Immature natural killer cell (primary cell): ENCODE measurements at regions not wholly inside any gene's neighbourhood (a gene's known extent, or its start where the extent isn't known, plus 50 kb on each side); places are given as distances from the start of the nearest gene placed in this dataset.

Experiments used
- DNase-seq, 3 donors: peaks; one replicate each; pipeline ENCODE4 v3.0.0; 2022; ENCODE audit warnings: mixed read lengths in 1 of 3
- H3K27ac Mint-ChIP-seq, 6 donors: one replicate each; pipeline ENCODE4 v1.8.0; 2020; ENCODE audit warnings: mixed read lengths in 6 of 6, mild to moderate bottlenecking in 5 of 6, inconsistent platforms in 4 of 6, moderate library complexity in 3 of 6
- H3K27me3 Mint-ChIP-seq, 3 donors: one replicate each; pipeline ENCODE4 v1.8.0; 2020 to 2021; ENCODE audit warnings: low read depth in 3 of 3, mild to moderate bottlenecking in 3 of 3, mixed read lengths in 3 of 3, moderate library complexity in 3 of 3, inconsistent platforms in 1 of 3
- H3K36me3 Mint-ChIP-seq, 3 donors: one replicate each; pipeline ENCODE4 v1.8.0; 2020; ENCODE audit warnings: mixed read lengths in 3 of 3, inconsistent platforms in 2 of 3, mild to moderate bottlenecking in 2 of 3
- H3K4me1 Mint-ChIP-seq, 2 donors: one replicate each; pipeline ENCODE4 v1.8.0; 2020; ENCODE audit warnings: inconsistent platforms in 2 of 2, mild to moderate bottlenecking in 2 of 2, mixed read lengths in 2 of 2, moderate library complexity in 1 of 2
- H3K4me3 Mint-ChIP-seq, 5 donors: one replicate each; pipeline ENCODE4 v1.8.0; 2020; ENCODE audit warnings: mild to moderate bottlenecking in 5 of 5, mixed read lengths in 5 of 5, inconsistent platforms in 3 of 5, moderate library complexity in 3 of 5
- H3K9me3 Mint-ChIP-seq, 6 donors: one replicate each; pipeline ENCODE4 v1.8.0; 2020; ENCODE audit warnings: mild to moderate bottlenecking in 6 of 6, mixed read lengths in 6 of 6, inconsistent platforms in 4 of 6, moderate library complexity in 3 of 6

DNA sequence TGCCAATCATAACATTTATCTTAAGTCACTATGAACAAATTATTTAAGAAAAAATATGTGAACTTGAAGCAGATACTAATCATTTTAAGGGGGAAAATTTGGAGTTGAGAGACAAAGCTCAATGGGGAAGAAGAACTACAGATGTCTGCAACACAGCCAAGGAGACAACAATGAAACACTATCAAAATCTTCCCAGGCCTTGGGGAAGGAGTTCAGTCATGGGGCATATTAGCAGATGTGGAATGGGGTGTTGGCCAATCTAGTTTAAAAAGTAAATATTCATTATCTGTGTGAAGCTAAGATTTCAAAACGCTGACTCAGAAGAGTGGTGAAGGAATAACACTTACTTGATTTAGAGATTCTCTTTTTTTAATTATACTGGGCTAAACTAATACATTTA, 671.6 kb upstream of the ZP4 start:
- no peak overlapping the region for H3K27ac Mint-ChIP-seq
- H3K36me3 Mint-ChIP-seq = peaks cover 0 to 4% (median 0%) of the 10 kb centered on the region in 3 donors
- no peaks in the 10 kb centered on the region for H3K4me1 Mint-ChIP-seq
- H3K4me3 Mint-ChIP-seq = no peak overlapping the region
- peaks cover 10 to 40% (median 26%) of the 10 kb centered on the region in 6 donors for H3K9me3 Mint-ChIP-seq
- no peak for DNase-seq
- peaks cover 2 to 4% (median 2%) of the 10 kb centered on the region in 3 donors for H3K27me3 Mint-ChIP-seq

DNA sequence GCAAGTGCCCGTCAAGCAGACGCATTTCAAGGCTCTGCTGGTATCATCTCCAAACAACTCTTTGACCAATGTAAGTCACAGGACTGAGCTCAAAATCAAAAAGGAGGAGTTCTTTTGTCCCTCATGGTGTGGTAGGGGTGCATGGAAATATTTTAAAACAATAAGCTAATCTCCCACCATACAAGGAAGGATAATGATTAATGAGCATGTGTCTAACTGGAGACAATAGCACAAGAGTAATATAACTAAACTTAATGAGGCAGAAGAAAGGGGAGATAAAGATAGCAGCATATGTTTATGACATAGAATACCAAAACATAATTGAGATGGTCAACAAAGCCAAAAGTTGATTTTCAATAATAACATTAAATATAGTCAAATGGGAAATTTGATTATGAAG, 668.0 kb upstream of the ZP4 start:
- peaks cover 0 to under 1% (median 0%) of the 10 kb centered on the region in 3 donors for H3K36me3 Mint-ChIP-seq

DNA sequence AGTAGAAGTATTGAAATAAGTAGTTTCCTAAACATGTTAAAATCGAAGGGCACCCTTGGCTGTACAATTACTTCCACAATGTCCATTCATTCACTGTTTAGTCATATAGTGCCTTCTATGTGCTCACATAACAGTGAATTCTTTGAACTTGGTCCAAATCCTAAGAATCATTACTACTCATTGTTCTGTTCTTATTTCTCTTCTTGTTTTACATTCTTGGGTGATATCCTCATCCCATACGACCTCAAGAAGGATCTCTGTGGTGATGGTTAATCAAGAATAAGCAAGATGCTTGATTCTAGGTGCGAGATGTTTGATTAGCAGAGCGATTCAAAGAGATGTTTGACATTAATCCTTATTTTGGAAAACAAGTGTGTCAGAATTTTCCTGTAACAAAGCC, 667.4 kb upstream of the ZP4 start:
- Mint-ChIP-seq H3K4me3 (no peak overlapping the region), H3K36me3 (no peaks in the 10 kb centered on the region), H3K27ac (no peak overlapping the region), H3K4me1 (no peaks in the 10 kb centered on the region), H3K27me3 (peaks cover 0 to 1% (median 0%) of the 10 kb centered on the region in 3 donors), H3K9me3 (peaks cover 0 to 28% (median 10%) of the 10 kb centered on the region in 6 donors)
- DNase-seq = no peak

More for the DNA sequence above, 668.0 kb upstream of the ZP4 start:
- no peak overlapping the region for H3K4me3 Mint-ChIP-seq
- DNase-seq = no peak
- H3K4me1 Mint-ChIP-seq = no peaks in the 10 kb centered on the region
- H3K27me3 Mint-ChIP-seq = peaks cover 0 to 1% (median under 1%) of the 10 kb centered on the region in 3 donors
- H3K27ac Mint-ChIP-seq = no peak overlapping the region
- peaks cover 0 to 34% (median 13%) of the 10 kb centered on the region in 6 donors for H3K9me3 Mint-ChIP-seq

DNA sequence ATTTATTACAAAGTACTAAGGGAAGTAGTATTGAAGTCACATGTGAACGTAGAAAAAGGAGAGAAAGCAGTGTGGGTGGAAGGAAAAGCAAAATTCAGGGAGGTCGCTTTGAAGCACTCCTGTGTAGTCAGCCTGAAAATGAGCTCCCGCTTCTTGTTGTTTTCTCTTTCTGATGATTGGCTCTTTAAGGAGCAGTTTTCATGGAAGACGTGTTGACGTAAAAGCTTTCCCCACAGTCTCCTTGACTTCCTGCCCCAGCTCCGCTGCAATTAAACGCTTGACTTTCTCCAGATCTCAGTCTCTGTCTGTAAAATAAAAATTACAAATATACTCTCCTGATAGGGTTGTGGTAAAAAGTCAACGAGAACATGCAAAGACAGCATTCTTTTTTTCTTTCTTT, 661.5 kb upstream of the ZP4 start:
- H3K4me3 Mint-ChIP-seq = no peak overlapping the region
- no peaks in the 10 kb centered on the region for H3K4me1 Mint-ChIP-seq
- no peaks in the 10 kb centered on the region for H3K36me3 Mint-ChIP-seq

DNA sequence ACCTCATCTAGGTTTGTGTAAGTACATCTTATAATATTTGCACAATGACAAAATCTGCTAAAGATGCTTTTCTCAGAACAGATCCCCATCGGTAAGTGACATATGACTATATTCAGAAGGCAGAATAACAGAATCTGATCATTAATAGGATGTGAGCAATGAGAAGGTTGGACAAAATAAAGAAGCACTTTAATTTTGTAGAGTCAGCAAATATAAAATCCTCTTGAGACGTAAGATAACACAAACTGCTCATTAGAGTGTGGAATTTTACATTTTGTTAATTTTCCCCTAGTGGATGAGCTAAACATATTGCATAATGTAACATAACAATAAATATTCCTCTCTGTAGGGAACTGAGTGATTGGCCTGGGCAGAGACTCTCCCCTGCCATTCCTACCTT, 658.4 kb upstream of the ZP4 start:
- H3K4me1 Mint-ChIP-seq = no peaks in the 10 kb centered on the region
- H3K9me3 Mint-ChIP-seq = peaks cover 8 to 33% (median 24%) of the 10 kb centered on the region in 6 donors

More for the DNA sequence above, 661.5 kb upstream of the ZP4 start:
- Mint-ChIP-seq H3K27me3 (no peaks in the 10 kb centered on the region), H3K27ac (no peak overlapping the region), H3K9me3 (peaks cover 8 to 38% (median 20%) of the 10 kb centered on the region in 6 donors)
- no peak for DNase-seq

DNA sequence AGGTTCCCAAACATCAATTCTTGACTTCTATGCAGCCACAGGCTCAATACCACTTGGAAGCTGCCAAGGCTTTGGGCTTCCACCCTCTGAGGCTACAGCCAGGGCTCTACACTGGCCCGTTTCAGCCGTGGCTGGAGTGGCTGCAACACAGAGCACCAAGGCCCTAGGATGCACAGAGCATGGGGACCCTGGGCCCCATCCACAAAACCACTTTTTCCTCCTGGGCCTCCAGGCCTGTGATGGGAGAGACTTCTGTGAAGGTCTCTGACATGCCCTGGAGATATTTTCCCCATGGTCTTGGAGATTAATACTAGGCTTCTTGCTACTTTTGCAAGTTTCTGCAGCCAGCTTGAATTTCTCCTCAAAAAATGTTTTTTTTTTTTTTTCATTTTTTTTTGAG, 655.4 kb upstream of the ZP4 start:
- H3K27ac Mint-ChIP-seq = no peak overlapping the region
- DNase-seq = no peak
- no peaks in the 10 kb centered on the region for H3K4me1 Mint-ChIP-seq
- H3K4me3 Mint-ChIP-seq = no peak overlapping the region
- no peaks in the 10 kb centered on the region for H3K27me3 Mint-ChIP-seq
- peaks cover 8 to 24% (median 22%) of the 10 kb centered on the region in 6 donors for H3K9me3 Mint-ChIP-seq
- peaks cover 0 to 5% (median 0%) of the 10 kb centered on the region in 3 donors for H3K36me3 Mint-ChIP-seq

More for the DNA sequence above, 658.4 kb upstream of the ZP4 start:
- DNase-seq = no peak
- H3K4me3 Mint-ChIP-seq = no peak overlapping the region
- H3K27me3 Mint-ChIP-seq = no peaks in the 10 kb centered on the region
- H3K27ac Mint-ChIP-seq = no peak overlapping the region
- peaks cover 0 to 5% (median 0%) of the 10 kb centered on the region in 3 donors for H3K36me3 Mint-ChIP-seq

DNA sequence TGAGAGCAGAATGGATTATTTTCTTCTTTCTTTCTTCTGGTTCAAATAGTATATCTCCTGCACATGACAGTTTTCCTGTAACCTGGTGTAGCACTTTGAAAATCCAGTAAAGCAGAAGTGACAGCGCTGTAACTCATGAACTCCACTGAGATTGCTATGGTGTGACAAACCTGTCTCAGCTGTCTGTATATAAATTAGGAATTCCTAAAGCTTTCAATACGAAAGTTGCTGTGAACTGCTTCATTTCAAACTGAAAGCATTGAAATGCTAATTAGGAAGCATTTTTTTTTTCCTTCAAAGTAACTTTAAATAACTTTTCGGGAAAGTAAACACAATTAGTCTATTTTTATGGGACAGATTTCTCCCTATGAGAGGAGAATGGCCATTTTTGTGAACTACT, 646.9 kb upstream of the ZP4 start:
- H3K27me3 Mint-ChIP-seq = no peaks in the 10 kb centered on the region
- no peaks in the 10 kb centered on the region for H3K36me3 Mint-ChIP-seq
- H3K9me3 Mint-ChIP-seq = peaks cover 5 to 46% (median 14%) of the 10 kb centered on the region in 6 donors
- DNase-seq = no peak
- no peaks in the 10 kb centered on the region for H3K4me1 Mint-ChIP-seq
- no peak overlapping the region for H3K4me3 Mint-ChIP-seq
- no peak overlapping the region for H3K27ac Mint-ChIP-seq

DNA sequence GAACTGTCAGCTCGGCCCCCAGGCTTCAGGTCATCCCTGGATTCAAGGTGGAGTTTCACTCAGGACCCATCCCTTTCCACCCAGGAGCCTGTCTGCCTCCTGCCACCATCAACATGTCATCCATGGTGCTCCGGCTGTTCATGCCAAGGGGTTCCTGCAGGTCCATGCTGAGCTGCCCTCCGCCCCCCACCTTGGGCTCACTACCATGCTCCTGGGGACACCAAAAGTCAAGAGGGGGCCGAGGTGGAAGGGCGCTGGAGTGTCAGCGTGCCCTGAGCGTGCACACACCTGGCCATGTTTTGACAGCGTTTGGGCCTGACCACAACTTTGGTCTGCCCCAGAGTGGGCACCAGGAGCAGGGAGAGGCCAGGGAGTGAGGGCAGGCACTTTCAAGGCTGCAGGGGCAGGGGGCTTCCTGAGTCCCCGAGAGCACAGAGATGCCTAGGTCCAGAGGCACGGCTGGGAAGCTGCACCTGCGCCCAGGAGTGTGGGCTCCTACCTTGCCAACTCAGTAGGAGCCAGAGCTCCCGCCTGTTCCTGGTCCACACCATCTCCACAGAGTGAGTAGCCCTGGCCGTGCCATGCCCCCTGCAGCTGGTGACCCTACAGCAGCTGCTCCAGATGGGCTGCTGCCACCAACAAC, 639.6 kb upstream of the ZP4 start:
- DNase-seq = no peak
- H3K9me3 Mint-ChIP-seq = peaks cover 11 to 36% (median 21%) of the 10 kb centered on the region in 6 donors
- no peaks in the 10 kb centered on the region for H3K4me1 Mint-ChIP-seq
- peaks cover 0 to 3% (median 0%) of the 10 kb centered on the region in 3 donors for H3K36me3 Mint-ChIP-seq
- H3K4me3 Mint-ChIP-seq = no peak overlapping the region
- H3K27me3 Mint-ChIP-seq = peaks cover 0 to 2% (median 0%) of the 10 kb centered on the region in 3 donors
- no peak overlapping the region for H3K27ac Mint-ChIP-seq

DNA sequence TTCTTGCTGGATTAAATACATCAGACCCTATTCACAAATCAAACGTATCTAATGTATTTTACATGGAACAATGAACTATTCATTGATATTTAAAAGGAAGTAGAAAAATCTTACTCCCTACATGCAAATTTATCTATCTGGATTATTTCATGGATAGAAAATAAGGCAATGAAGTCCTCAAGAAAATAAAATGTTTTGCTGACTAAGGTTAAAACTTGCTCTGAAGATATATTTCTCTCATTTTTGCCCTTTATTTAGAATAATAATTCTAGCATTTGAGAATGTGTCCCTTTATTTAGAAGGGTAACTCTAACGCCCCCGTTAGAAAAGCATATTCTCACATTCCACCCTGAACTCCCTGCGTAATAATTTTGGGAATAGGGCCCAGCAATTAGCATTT, 627.0 kb upstream of the ZP4 start:
- no peak overlapping the region for H3K27ac Mint-ChIP-seq
- no peak overlapping the region for H3K4me3 Mint-ChIP-seq
- H3K36me3 Mint-ChIP-seq = no peaks in the 10 kb centered on the region
- DNase-seq = no peak
- peaks cover 0 to 4% (median 0%) of the 10 kb centered on the region in 3 donors for H3K27me3 Mint-ChIP-seq
- H3K9me3 Mint-ChIP-seq = peaks cover 2 to 40% (median 21%) of the 10 kb centered on the region in 6 donors
- no peaks in the 10 kb centered on the region for H3K4me1 Mint-ChIP-seq

DNA sequence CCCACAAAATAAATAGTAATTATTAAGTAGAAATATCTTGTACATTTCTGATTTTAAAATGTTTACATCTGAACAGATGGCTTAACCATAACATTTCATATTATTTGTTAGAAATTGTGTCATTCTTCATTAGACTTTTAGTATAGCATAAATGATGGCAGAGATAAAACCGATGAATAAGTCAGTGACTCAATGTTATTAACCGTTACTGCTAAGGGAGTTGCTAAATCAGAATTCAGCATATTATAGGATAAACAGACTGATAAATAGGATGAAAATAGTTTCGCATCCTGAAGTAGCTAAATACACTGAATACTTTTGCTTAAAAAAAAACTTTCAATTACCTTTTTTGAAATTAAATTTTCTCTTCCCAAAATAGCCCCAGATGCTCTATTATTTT, 610.6 kb upstream of the ZP4 start:
- DNase-seq = no peak
- H3K27me3 Mint-ChIP-seq = no peaks in the 10 kb centered on the region
- H3K9me3 Mint-ChIP-seq = peaks cover 9 to 36% (median 15%) of the 10 kb centered on the region in 6 donors
- peaks cover 0 to 2% (median 0%) of the 10 kb centered on the region in 3 donors for H3K36me3 Mint-ChIP-seq
- no peaks in the 10 kb centered on the region for H3K4me1 Mint-ChIP-seq
- H3K27ac Mint-ChIP-seq = no peak overlapping the region
- H3K4me3 Mint-ChIP-seq = no peak overlapping the region

DNA sequence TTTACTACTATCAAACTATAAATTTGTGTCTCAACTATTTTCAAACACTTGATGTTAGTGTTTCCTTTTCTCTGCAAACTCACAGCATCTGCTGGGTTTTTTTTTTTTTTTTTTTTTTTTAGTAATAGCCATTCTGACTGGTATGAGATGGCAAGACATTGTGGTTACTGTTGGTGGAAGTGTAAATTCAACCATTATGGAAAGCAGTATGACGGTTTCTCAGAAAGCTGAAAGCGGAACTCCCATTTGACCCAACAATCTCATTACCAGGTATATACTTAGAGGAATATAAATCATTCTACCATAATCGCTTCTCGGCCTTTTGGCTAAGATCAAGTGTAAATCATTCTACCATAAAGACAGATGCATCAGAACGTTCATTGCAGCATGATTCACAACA, 608.3 kb upstream of the ZP4 start:
- Mint-ChIP-seq H3K27ac (no peak overlapping the region), H3K27me3 (no peaks in the 10 kb centered on the region), H3K4me3 (no peak overlapping the region), H3K9me3 (peaks cover 3 to 41% (median 12%) of the 10 kb centered on the region in 6 donors), H3K4me1 (no peaks in the 10 kb centered on the region), H3K36me3 (peaks cover 0 to 2% (median 0%) of the 10 kb centered on the region in 3 donors)
- DNase-seq = no peak

DNA sequence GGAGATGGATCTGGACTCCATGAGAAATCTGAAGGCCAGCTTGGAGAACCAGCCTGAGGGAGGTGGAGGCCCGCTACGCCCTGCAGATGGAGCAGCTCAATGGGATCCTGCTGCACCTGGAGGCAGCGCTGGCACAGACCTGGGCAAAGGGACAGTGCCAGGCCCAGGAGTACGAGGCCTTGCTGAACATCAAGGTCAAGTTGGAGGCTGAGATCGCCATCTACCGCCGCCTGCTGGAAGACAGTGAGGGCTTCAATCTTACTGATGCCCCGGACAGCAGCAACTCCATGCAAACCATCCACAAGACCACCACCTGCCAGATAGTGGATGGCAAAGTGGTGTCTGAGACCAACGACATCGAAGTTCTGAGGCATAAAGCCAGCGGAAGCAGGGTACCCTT, 601.5 kb upstream of the ZP4 start:
- no peak overlapping the region for H3K27ac Mint-ChIP-seq
- no peak for DNase-seq
- no peak overlapping the region for H3K4me3 Mint-ChIP-seq
- peaks cover 0 to 20% (median 8%) of the 10 kb centered on the region in 6 donors for H3K9me3 Mint-ChIP-seq
- H3K36me3 Mint-ChIP-seq = no peaks in the 10 kb centered on the region
- H3K27me3 Mint-ChIP-seq = no peaks in the 10 kb centered on the region
- H3K4me1 Mint-ChIP-seq = no peaks in the 10 kb centered on the region

DNA sequence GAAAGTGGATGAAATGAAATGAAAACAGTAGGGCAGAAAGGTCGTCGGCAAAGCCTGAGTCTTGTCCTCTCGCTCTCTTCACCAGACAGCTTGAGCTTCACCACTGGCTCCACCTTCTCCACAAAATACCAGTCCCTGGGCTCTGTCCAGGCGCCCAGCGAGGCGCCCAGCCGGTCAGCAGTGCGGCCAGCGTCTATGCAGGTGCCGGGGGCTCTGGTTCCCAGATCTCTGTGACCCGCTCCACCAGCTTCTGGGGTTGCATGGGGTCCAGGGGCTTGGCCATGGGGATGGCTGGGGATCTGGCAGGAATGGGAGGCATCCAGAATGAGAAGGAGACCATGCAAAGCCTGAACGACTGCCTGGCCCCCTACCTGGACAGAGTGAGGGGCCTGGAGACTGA, 600.5 kb upstream of the ZP4 start:
- no peaks in the 10 kb centered on the region for H3K36me3 Mint-ChIP-seq
- no peak overlapping the region for H3K4me3 Mint-ChIP-seq
- no peak for DNase-seq
- H3K9me3 Mint-ChIP-seq = peaks cover 2 to 28% (median 12%) of the 10 kb centered on the region in 6 donors
- no peaks in the 10 kb centered on the region for H3K4me1 Mint-ChIP-seq
- no peaks in the 10 kb centered on the region for H3K27me3 Mint-ChIP-seq
- no peak overlapping the region for H3K27ac Mint-ChIP-seq

DNA sequence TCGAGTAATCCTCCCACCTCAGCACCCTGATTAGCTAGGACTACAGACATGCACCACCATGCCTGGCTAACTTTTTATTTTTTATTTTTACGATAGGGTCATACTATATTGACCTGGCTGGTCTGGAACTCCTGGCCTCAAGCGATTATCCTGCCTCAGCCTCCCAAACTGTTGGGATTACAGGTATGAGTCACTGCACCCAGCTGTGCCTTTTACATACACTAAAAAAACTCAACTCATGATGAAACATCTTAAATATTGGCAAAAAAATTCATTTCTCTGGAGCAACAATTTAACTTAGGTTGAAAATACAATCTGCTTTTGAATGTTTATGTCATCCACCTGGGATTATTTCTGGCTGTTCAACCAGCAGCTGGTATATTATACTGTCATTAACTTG, 598.3 kb upstream of the ZP4 start:
- no peak overlapping the region for H3K4me3 Mint-ChIP-seq
- peaks cover 5 to 34% (median 15%) of the 10 kb centered on the region in 6 donors for H3K9me3 Mint-ChIP-seq
- H3K36me3 Mint-ChIP-seq = no peaks in the 10 kb centered on the region
- no peak overlapping the region for H3K27ac Mint-ChIP-seq
- no peak for DNase-seq
- no peaks in the 10 kb centered on the region for H3K4me1 Mint-ChIP-seq
- no peaks in the 10 kb centered on the region for H3K27me3 Mint-ChIP-seq

DNA sequence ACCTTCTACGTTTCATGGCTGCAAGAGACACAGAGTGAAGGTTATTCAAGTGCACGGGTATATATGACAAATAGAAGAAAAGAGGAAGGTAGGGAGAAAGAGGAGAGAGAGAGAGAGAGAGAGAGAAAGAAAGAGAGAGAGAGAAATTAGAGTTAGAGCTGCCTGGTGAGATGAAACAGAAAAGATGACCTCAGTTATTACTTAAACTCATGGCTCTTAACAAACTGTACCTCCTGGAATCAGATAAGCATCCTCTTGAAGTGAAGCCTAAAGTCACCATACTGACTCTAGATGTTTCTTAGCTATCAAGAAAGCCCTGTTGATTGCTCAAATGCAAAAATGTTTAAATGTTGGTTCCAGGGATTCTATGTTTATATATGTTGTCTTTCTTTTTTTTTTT, 597.7 kb upstream of the ZP4 start:
- Mint-ChIP-seq H3K27me3 (no peaks in the 10 kb centered on the region), H3K27ac (no peak overlapping the region), H3K4me3 (no peak overlapping the region), H3K36me3 (no peaks in the 10 kb centered on the region), H3K9me3 (peaks cover 5 to 31% (median 12%) of the 10 kb centered on the region in 6 donors), H3K4me1 (no peaks in the 10 kb centered on the region)
- no peak for DNase-seq
